H9 (cell line): ENCODE measurements at regions not wholly inside any gene's neighbourhood (a gene's known extent, or its start where the extent isn't known, plus 50 kb on each side); places are given as distances from the start of the nearest gene placed in this dataset.

Source experiments
- DNase-seq: peaks from one replicate; pipeline ENCODE4 v3.0.0-alpha.2; 2017
- H2AFZ ChIP-seq: one replicate; pipeline ENCODE4 v1.6.1; 2013; ENCODE audit warnings: mild to moderate bottlenecking, low read length, control low read depth, moderate library complexity
- H2AK5ac ChIP-seq: 2 replicates; pipeline ENCODE4 v1.6.1; 2013; ENCODE audit warnings: low read length, control low read depth, mixed read lengths; ENCODE audit not compliant: insufficient read length
- H2BK120ac ChIP-seq: one replicate; pipeline ENCODE4 v1.6.1; 2013; ENCODE audit warnings: low read depth, mild to moderate bottlenecking, low read length, control low read depth, inconsistent platforms; ENCODE audit not compliant: poor library complexity, severe bottlenecking
- H2BK12ac ChIP-seq: 2 replicates; pipeline ENCODE4 v1.6.1; 2013; ENCODE audit warnings: low read length, control low read depth, mixed read lengths, low read depth; ENCODE audit not compliant: insufficient read length
- H2BK15ac ChIP-seq: 2 replicates; pipeline ENCODE4 v1.6.1; 2013; ENCODE audit warnings: low read depth, low read length, control low read depth
- H2BK20ac ChIP-seq: one replicate; pipeline ENCODE4 v1.6.1; 2013; ENCODE audit warnings: low read depth, mild to moderate bottlenecking, low read length, control low read depth, inconsistent platforms; ENCODE audit not compliant: poor library complexity, severe bottlenecking
- H2BK5ac ChIP-seq: 2 replicates; pipeline ENCODE4 v1.6.1; 2013; ENCODE audit warnings: low read length, control low read depth, mixed read lengths; ENCODE audit not compliant: insufficient read length
- H3K14ac ChIP-seq: 2 replicates; pipeline ENCODE4 v1.6.1; 2013; ENCODE audit warnings: low read length, control low read depth; ENCODE audit not compliant: insufficient read depth
- H3K18ac ChIP-seq: 2 replicates; pipeline ENCODE4 v1.6.1; 2013; ENCODE audit warnings: low read depth, mild to moderate bottlenecking, mixed read lengths, low read length, control low read depth; ENCODE audit not compliant: insufficient read length
- H3K23ac ChIP-seq: 2 replicates; pipeline ENCODE4 v1.6.1; 2013; ENCODE audit warnings: low read length, control low read depth, mixed read lengths, low read depth; ENCODE audit not compliant: insufficient read length
- H3K23me2 ChIP-seq: 2 replicates; pipeline ENCODE4 v1.6.1; 2013; ENCODE audit warnings: low read depth, mild to moderate bottlenecking, mixed read lengths, low read length, control low read depth; ENCODE audit not compliant: insufficient read length, poor library complexity, severe bottlenecking
- H3K27ac ChIP-seq: 2 replicates; pipeline ENCODE4 v1.5.1; 2013; ENCODE audit warnings: low read length, control low read depth, mixed read lengths, low read depth; ENCODE audit not compliant: insufficient read length
- H3K27me3 ChIP-seq: 2 replicates; pipeline ENCODE4 v1.6.1; 2013; ENCODE audit warnings: low read length, control low read depth, inconsistent platforms; ENCODE audit not compliant: insufficient read depth
- H3K4ac ChIP-seq: 2 replicates; pipeline ENCODE4 v1.6.1; 2013; ENCODE audit warnings: low read depth, mild to moderate bottlenecking, control low read depth, inconsistent platforms, low read length, moderate library complexity
- H3K4me1 ChIP-seq: 2 replicates; pipeline ENCODE4 v1.6.1; 2013; ENCODE audit warnings: low read length, control low read depth, inconsistent platforms; ENCODE audit not compliant: insufficient read depth
- H3K4me2 ChIP-seq: 2 replicates; pipeline ENCODE4 v1.6.1; 2013; ENCODE audit warnings: low read length, control low read depth, mixed read lengths; ENCODE audit not compliant: insufficient read length, insufficient read depth
- H3K56ac ChIP-seq: 2 replicates; pipeline ENCODE4 v1.6.1; 2013; ENCODE audit warnings: low read depth, mild to moderate bottlenecking, mixed read lengths, low read length, control low read depth; ENCODE audit not compliant: insufficient read length
- H3K79me1 ChIP-seq: 2 replicates; pipeline ENCODE4 v1.6.1; 2013; ENCODE audit warnings: low read depth, mild to moderate bottlenecking, moderate library complexity, low read length, control low read depth, inconsistent platforms; ENCODE audit not compliant: insufficient read depth, poor library complexity, severe bottlenecking
- H3K79me2 ChIP-seq: 2 replicates; pipeline ENCODE4 v1.6.1; 2013; ENCODE audit warnings: low read length, control low read depth, inconsistent platforms; ENCODE audit not compliant: insufficient read depth
- H3K9ac ChIP-seq: 2 replicates; pipeline ENCODE4 v1.6.1; 2013; ENCODE audit warnings: low read length, control low read depth, mixed read lengths; ENCODE audit not compliant: insufficient read length; ENCODE audit errors: extremely low read depth
- H3K9me3 ChIP-seq: one replicate; pipeline ENCODE4 v1.6.1; 2013; ENCODE audit warnings: low read depth, low read length, inconsistent platforms; ENCODE audit not compliant: control insufficient read depth
- H3T11ph ChIP-seq: one replicate; pipeline ENCODE4 v1.6.1; 2013; ENCODE audit warnings: mild to moderate bottlenecking, low read length, control low read depth, inconsistent platforms
- H4K20me1 ChIP-seq: one replicate; pipeline ENCODE4 v1.6.1; 2013; ENCODE audit not compliant: control insufficient read depth, insufficient read length, insufficient read depth
- H4K5ac ChIP-seq: 2 replicates; pipeline ENCODE4 v1.6.1; 2013; ENCODE audit warnings: low read depth, mild to moderate bottlenecking, mixed read lengths, low read length, control low read depth; ENCODE audit not compliant: insufficient read length
- H4K8ac ChIP-seq: replicated peaks from 2 replicates; pipeline ENCODE4 v1.6.1; 2013; ENCODE audit warnings: low read length, control low read depth, mixed read lengths, low read depth; ENCODE audit not compliant: insufficient read length
- H4K91ac ChIP-seq: 2 replicates; pipeline ENCODE4 v1.6.1; 2013; ENCODE audit warnings: low read depth, mild to moderate bottlenecking, moderate library complexity, mixed read lengths, low read length, control low read depth; ENCODE audit not compliant: insufficient read length
- H3K27ac Mint-ChIP-seq, 3 experiments: 2 replicates in 2 of 3; 3 replicates in 1 of 3; pipeline ENCODE4 v1.8.0; 2020 to 2021; ENCODE audit warnings: mixed read lengths in 3 of 3, mild to moderate bottlenecking in 1 of 3, moderate library complexity in 1 of 3
- H3K27me3 Mint-ChIP-seq: 2 replicates; pipeline ENCODE4 v1.8.0; 2021; ENCODE audit warnings: low read depth, mild to moderate bottlenecking, moderate library complexity, mixed read lengths
- H3K36me3 Mint-ChIP-seq, 3 experiments: 2 replicates in 2 of 3; 3 replicates in 1 of 3; pipeline ENCODE4 v1.8.0; 2020 to 2021; ENCODE audit warnings: low read depth in 3 of 3, mixed read lengths in 3 of 3; ENCODE audit not compliant: insufficient read depth in 1 of 3
- H3K4me1 Mint-ChIP-seq, 2 experiments: 2 replicates each; pipeline ENCODE4 v1.8.0; 2020; ENCODE audit warnings: mixed read lengths in 2 of 2
- H3K4me3 Mint-ChIP-seq, 2 experiments: 2 replicates in 1 of 2; 3 replicates in 1 of 2; pipeline ENCODE4 v1.8.0; 2020 to 2021; ENCODE audit warnings: mild to moderate bottlenecking in 2 of 2, mixed read lengths in 2 of 2, moderate library complexity in 1 of 2
- H3K9me3 Mint-ChIP-seq, 2 experiments: 2 replicates in 1 of 2; 3 replicates in 1 of 2; pipeline ENCODE4 v1.8.0; 2020; ENCODE audit warnings: mild to moderate bottlenecking in 2 of 2, mixed read lengths in 2 of 2, moderate library complexity in 1 of 2
- CTCF ChIP-seq: fragments of 200-600 bp; sonication (generic); conservative IDR thresholded peaks from 3 replicates; pipeline ENCODE4 v1.8.0; 2021; ENCODE audit warnings: antibody characterized with exemption, mild to moderate bottlenecking
- WGBS: extraction: QIAGEN DNeasy Blood & Tissue Kit; methylation state at CpG from one replicate; pipeline ENCODE4 v1.1.7; 2013; ENCODE audit warnings: missing lambda C conversion rate, low lambda C conversion rate, mixed read lengths; ENCODE audit not compliant: insufficient read length; ENCODE audit errors: extremely low coverage; 5-methylcytosine and 5-hydroxymethylcytosine counted together

- no peaks in the 10 kb centered on the region for H3K79me2 ChIP-seq
- H3K18ac ChIP-seq: no peak overlapping the region
- H3K9ac ChIP-seq: no peak overlapping the region
- no peak overlapping the region for H2BK5ac ChIP-seq
- no peak for TF ChIP-seq CTCF
- no peak for DNase-seq
- H4K5ac ChIP-seq: no peak overlapping the region
- H3K9me3 ChIP-seq: no peaks in the 10 kb centered on the region
- Mint-ChIP-seq H3K4me3 (no peak overlapping the region), H3K9me3 (peaks cover 10 to 12% of the 10 kb centered on the region in 2 experiments; a peak in 4 of 5 replicates), H3K4me1 (no peaks in the 10 kb centered on the region), H3K27me3 (0 out of 2 replicates have a peak, but pooled peaks cover 2% of the 10 kb centered on the region), H3K27ac (no peak overlapping the region; a peak in 1 of 7 replicates), H3K36me3 (0 out of 7 replicates have a peak, but pooled peaks cover 0 to 7% (median 2%) of the 10 kb centered on the region in 3 experiments)
- H3K27ac ChIP-seq: no peak overlapping the region
- no peak overlapping the region for H3K4me2 ChIP-seq
- H2AK5ac ChIP-seq: no peak overlapping the region
- no peaks in the 10 kb centered on the region for H3K27me3 ChIP-seq
- H3K4ac ChIP-seq: no peak overlapping the region
- H3K56ac ChIP-seq: no peak overlapping the region
- H3K14ac ChIP-seq: no peak overlapping the region
- no peak overlapping the region for H2AFZ ChIP-seq
- no peak overlapping the region for H2BK12ac ChIP-seq
- no peak overlapping the region for H3K23ac ChIP-seq
- no peak overlapping the region for H3T11ph ChIP-seq
- H4K91ac ChIP-seq: no peak overlapping the region
- H3K79me1 ChIP-seq: no peaks in the 10 kb centered on the region
- H2BK15ac ChIP-seq: no peak overlapping the region
- no peaks in the 10 kb centered on the region for H3K23me2 ChIP-seq
- WGBS: no CpG with 5 or more reads among the region's 2 CpGs
- H2BK120ac ChIP-seq: no peak overlapping the region
- no peak overlapping the region for H4K8ac ChIP-seq
- no peaks in the 10 kb centered on the region for H3K4me1 ChIP-seq
- H4K20me1 ChIP-seq: no peaks in the 10 kb centered on the region
- H2BK20ac ChIP-seq: no peak overlapping the region
These were observed 273.7 kb upstream of the KLHL29 start for GRCh38 chr2:23111263-23111662.
